Activated CD8-positive, alpha-beta memory T cell treated with anti-CD3 and anti-CD28 coated beads for 24 hours (primary cell): ENCODE measurements at regions not wholly inside any gene's neighbourhood (a gene's known extent, or its start where the extent isn't known, plus 50 kb on each side); places are given as distances from the start of the nearest gene placed in this dataset.

Experiments
- DNase-seq: peaks from one replicate; pipeline ENCODE4 v3.0.0-alpha.2; 2020

- no peak for DNase-seq
Measured at GRCh38 chr4:38189445-38189844, 229.2 kb downstream of the PTTG2 start.

- DNase-seq, result no peak
Measured at GRCh38 chr4:38190717-38191178, 230.6 kb downstream of the PTTG2 start.

GRCh38 chr4:38192516-38192915 is 232.3 kb downstream of the PTTG2 start:
- DNase-seq, result no peak

- DNase-seq, result no peak
Measured at GRCh38 chr4:38193236-38193863, 233.2 kb downstream of the PTTG2 start.

- DNase-seq, result no peak
Measured at GRCh38 chr4:38194047-38194602, 233.9 kb downstream of the PTTG2 start.

GRCh38 chr4:38195486-38195885 is 235.3 kb downstream of the PTTG2 start:
- DNase-seq, result no peak

GRCh38 chr4:38195911-38196310 is 235.7 kb downstream of the PTTG2 start:
- DNase-seq, result no peak

GRCh38 chr4:38202242-38202641 is 242.0 kb downstream of the PTTG2 start:
- DNase-seq, result no peak

GRCh38 chr4:38203609-38204008 is 243.4 kb downstream of the PTTG2 start:
- no peak for DNase-seq

- DNase-seq, result no peak
Measured at GRCh38 chr4:38204339-38205035, 244.3 kb downstream of the PTTG2 start.

GRCh38 chr4:38205261-38205660 is 245.1 kb downstream of the PTTG2 start:
- no peak for DNase-seq

GRCh38 chr4:38207110-38207457 is 246.9 kb downstream of the PTTG2 start:
- DNase-seq, result no peak

GRCh38 chr4:38209654-38210053 is 249.5 kb downstream of the PTTG2 start:
- DNase-seq, result no peak

- DNase-seq, result no peak
Measured at GRCh38 chr4:38210396-38211114, 250.4 kb downstream of the PTTG2 start.

GRCh38 chr4:38211885-38212284 is 251.7 kb downstream of the PTTG2 start:
- no peak for DNase-seq

- DNase-seq, result no peak
Measured at GRCh38 chr4:38213083-38213805, 253.0 kb downstream of the PTTG2 start.

- DNase-seq, result no peak
Measured at GRCh38 chr4:38222892-38223291, 262.7 kb downstream of the PTTG2 start.

GRCh38 chr4:38223306-38223705 is 263.1 kb downstream of the PTTG2 start:
- DNase-seq, result no peak

GRCh38 chr4:38223782-38224236 is 263.6 kb downstream of the PTTG2 start:
- DNase-seq, result no peak

GRCh38 chr4:38224850-38225249 is 264.7 kb downstream of the PTTG2 start:
- no peak for DNase-seq

- no peak for DNase-seq
Measured at GRCh38 chr4:38226170-38226569, 266.0 kb downstream of the PTTG2 start.

- no peak for DNase-seq
Measured at GRCh38 chr4:38230121-38230801, 270.1 kb downstream of the PTTG2 start.
